OCI-LY7 (cell line): ENCODE measurements at regions not wholly inside any gene's neighbourhood (a gene's known extent, or its start where the extent isn't known, plus 50 kb on each side); places are given as distances from the start of the nearest gene placed in this dataset.

Source experiments
- BruUV-seq: library from RNA; stranded (reverse); fragments of 400-500 nt; replicated peaks from 2 replicates; lab custom pipeline; 2021; lab: Mats Ljungman, UMichigan
- CTCF ChIA-PET: fragments of 300-600 bp; sonication (Branson Sonifier 250); formaldehyde crosslinking; loops from one replicate; lab custom pipeline; 2022; ENCODE audit warnings: antibody characterized with exemption; ENCODE audit not compliant: unreplicated experiment; lab: Charles Lee
- POLR2A ChIA-PET: fragments of 300-600 bp; sonication (Branson Sonifier 250); formaldehyde crosslinking; loops from one replicate; lab custom pipeline; 2022; ENCODE audit warnings: antibody characterized with exemption; lab: Charles Lee
- DNase-seq: peaks from one replicate; pipeline ENCODE4 v3.0.0-alpha.2; 2015; ENCODE audit warnings: low spot score
- H2AFZ ChIP-seq: fragments of 200-600 bp; sonication (generic), shearing (Covaris generic); 2 replicates; pipeline ENCODE4 v1.6.1; 2014; ENCODE audit warnings: mild to moderate bottlenecking, antibody characterized with exemption, low read length, moderate library complexity
- H3K27ac ChIP-seq: fragments of 200-600 bp; sonication (generic); 2 replicates; pipeline ENCODE4 v1.5.1; 2014; ENCODE audit warnings: mixed run types, low read depth, mild to moderate bottlenecking, moderate library complexity, low read length, inconsistent platforms; ENCODE audit not compliant: poor library complexity, severe bottlenecking
- H3K36me3 ChIP-seq: fragments of 200-600 bp; sonication (generic); 2 replicates; pipeline ENCODE4 v1.6.1; 2014; ENCODE audit warnings: mild to moderate bottlenecking, antibody characterized with exemption, low read length, moderate library complexity, mixed read lengths; ENCODE audit not compliant: insufficient read depth
- H3K4me1 ChIP-seq: fragments of 200-600 bp; sonication (generic); 2 replicates; pipeline ENCODE4 v1.5.1; 2014; ENCODE audit warnings: mild to moderate bottlenecking, low read length; ENCODE audit not compliant: insufficient read depth, poor library complexity, severe bottlenecking
- H3K4me2 ChIP-seq: fragments of 200-600 bp; sonication (generic); 2 replicates; pipeline ENCODE4 v1.6.1; 2014; ENCODE audit warnings: mild to moderate bottlenecking, low read length
- H3K4me3 ChIP-seq: fragments of 200-600 bp; sonication (generic); 2 replicates; pipeline ENCODE4 v1.5.1; 2014; ENCODE audit warnings: mild to moderate bottlenecking, low read depth, low read length; ENCODE audit not compliant: poor library complexity, severe bottlenecking
- H3K79me2 ChIP-seq: fragments of 200-600 bp; sonication (generic); 2 replicates; pipeline ENCODE4 v1.6.1; 2016; ENCODE audit warnings: low read depth, mild to moderate bottlenecking, low read length, moderate library complexity, mixed read lengths; ENCODE audit not compliant: insufficient read depth
- H3K9me2 ChIP-seq: fragments of 200-600 bp; sonication (generic); 2 replicates; pipeline ENCODE4 v1.6.1; 2016; ENCODE audit warnings: mild to moderate bottlenecking, low read length, mixed read lengths; ENCODE audit not compliant: insufficient read depth
- H3K9me3 ChIP-seq: fragments of 200-600 bp; sonication (generic); 2 replicates; pipeline ENCODE4 v1.6.1; 2014; ENCODE audit warnings: mild to moderate bottlenecking, mixed run types, low read length, mixed read lengths
- H4K20me1 ChIP-seq: fragments of 200-600 bp; sonication (generic); 2 replicates; pipeline ENCODE4 v1.6.1; 2014; ENCODE audit warnings: mild to moderate bottlenecking, antibody characterized with exemption, low read length, moderate library complexity, mixed read lengths; ENCODE audit not compliant: insufficient read depth
- CTCF ChIP-seq: fragments of 200-600 bp; sonication (generic); conservative IDR thresholded peaks from 2 replicates; pipeline ENCODE4 v1.5.1; 2014; ENCODE audit warnings: mild to moderate bottlenecking, antibody characterized with exemption, low read length, moderate library complexity, mixed read lengths
- EZH2phosphoT487 ChIP-seq: fragments of 200-600 bp; sonication (generic); IDR thresholded peaks from 2 replicates; pipeline ENCODE4 v1.6.1; 2018; ENCODE audit warnings: low read depth, borderline replicate concordance, mild to moderate bottlenecking, mixed run types, antibody characterized with exemption, low read length, moderate library complexity, mixed read lengths
- intact Hi-C: fragments of 100-400 bp; cut with micrococcal nuclease; formaldehyde crosslinking; loops from one replicate; pipeline ENCODE4 v1.10.0; 2022; ENCODE audit not compliant: unreplicated experiment

GRCh38 chr20:22407237-22408193 lies 176.9 kb downstream of the FOXA2 start:
- ChIA-PET POLR2A (no interaction called here), CTCF (no interaction called here)
- no TSS peak for BruUV-seq
- no peak for DNase-seq
- no peak overlapping the region for H3K4me2 ChIP-seq
- TF ChIP-seq CTCF (no peak), EZH2phosphoT487 (no peak)
- no peaks in the 10 kb centered on the region for H3K4me1 ChIP-seq
- no peak overlapping the region for H3K4me3 ChIP-seq
- intact Hi-C loops = no loop called here
- H3K9me3 ChIP-seq = no peaks in the 10 kb centered on the region
- H4K20me1 ChIP-seq = no peaks in the 10 kb centered on the region
- no peaks in the 10 kb centered on the region for H3K9me2 ChIP-seq
- no peak overlapping the region for H3K27ac ChIP-seq
- H3K79me2 ChIP-seq = no peaks in the 10 kb centered on the region
- no peak overlapping the region for H2AFZ ChIP-seq
- no peaks in the 10 kb centered on the region for H3K36me3 ChIP-seq

- Histone ChIP-seq H3K27ac (no peak overlapping the region), H2AFZ (no peak overlapping the region), H3K4me2 (no peak overlapping the region), H4K20me1 (no peaks in the 10 kb centered on the region), H3K79me2 (no peaks in the 10 kb centered on the region), H3K9me2 (no peaks in the 10 kb centered on the region), H3K4me1 (no peaks in the 10 kb centered on the region), H3K9me3 (no peaks in the 10 kb centered on the region), H3K36me3 (no peaks in the 10 kb centered on the region), H3K4me3 (no peak overlapping the region)
- intact Hi-C loops = no loop called here
- CTCF ChIA-PET = no interaction called here
- POLR2A ChIA-PET = no interaction called here
- no peak for DNase-seq
- TF ChIP-seq EZH2phosphoT487 (no peak), CTCF (no peak)
- no TSS peak for BruUV-seq
Observed at GRCh38 chr20:22404419-22405170, 179.8 kb downstream of the FOXA2 start.
